ENCODE measurements at regions not wholly inside any gene's neighbourhood (a gene's known extent, or its start where the extent isn't known, plus 50 kb on each side); places are given as distances from the start of the nearest gene placed in this dataset.

DNA sequence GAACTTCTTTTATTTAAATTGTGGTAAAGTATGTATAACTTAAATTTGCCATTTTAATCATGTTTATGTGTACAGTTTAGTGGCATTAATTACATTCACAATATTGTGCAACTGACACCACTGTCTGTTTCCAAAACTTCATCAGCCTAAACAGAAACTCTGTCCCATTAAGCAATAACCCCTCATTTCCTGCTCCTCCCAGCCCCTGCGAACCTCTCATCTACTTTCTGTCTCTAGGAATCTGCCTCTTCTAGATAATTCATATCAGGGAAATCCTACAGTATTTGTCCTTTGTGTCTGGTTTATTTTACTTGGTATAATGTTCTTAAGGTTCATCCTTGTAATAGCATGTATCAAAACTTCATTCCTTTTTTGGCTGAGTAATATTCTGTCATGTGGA lies 75.1 kb downstream of the BOLA3 start:
- H3K36me3 ChIP-seq (ENCODE audit: control insufficient read depth, insufficient read depth, low read length): peaks cover 10% of the 10 kb centered on the region
- Mint-ChIP-seq H3K36me3 (no peaks in the 10 kb centered on the region), H3K4me3 (no peak overlapping the region), H3K27me3 (ENCODE audit: low read depth in 2 of 2) (no peaks in the 10 kb centered on the region), H3K4me1 (peaks cover 30 to 46% of the 10 kb centered on the region in 2 donors), H3K27ac (peak overlapping the region in 1 of 2 donors; percentile 63), H3K9me3 (no peaks in the 10 kb centered on the region)
- ATAC-seq (no peak), DNase-seq (no peak)
- WGBS (ENCODE audit: insufficient coverage): 13% methylated on average over 1 of the region's 1 CpG
- intact Hi-C loops (cut with micrococcal nuclease): no loop called here
- no peak overlapping the region for H3K4me3 ChIP-seq (ENCODE audit: low read length)
- no peaks in the 10 kb centered on the region for H3K4me1 ChIP-seq (ENCODE audit: control insufficient read depth, insufficient read depth, low read length)
- TF ChIP-seq, protein P1, sequence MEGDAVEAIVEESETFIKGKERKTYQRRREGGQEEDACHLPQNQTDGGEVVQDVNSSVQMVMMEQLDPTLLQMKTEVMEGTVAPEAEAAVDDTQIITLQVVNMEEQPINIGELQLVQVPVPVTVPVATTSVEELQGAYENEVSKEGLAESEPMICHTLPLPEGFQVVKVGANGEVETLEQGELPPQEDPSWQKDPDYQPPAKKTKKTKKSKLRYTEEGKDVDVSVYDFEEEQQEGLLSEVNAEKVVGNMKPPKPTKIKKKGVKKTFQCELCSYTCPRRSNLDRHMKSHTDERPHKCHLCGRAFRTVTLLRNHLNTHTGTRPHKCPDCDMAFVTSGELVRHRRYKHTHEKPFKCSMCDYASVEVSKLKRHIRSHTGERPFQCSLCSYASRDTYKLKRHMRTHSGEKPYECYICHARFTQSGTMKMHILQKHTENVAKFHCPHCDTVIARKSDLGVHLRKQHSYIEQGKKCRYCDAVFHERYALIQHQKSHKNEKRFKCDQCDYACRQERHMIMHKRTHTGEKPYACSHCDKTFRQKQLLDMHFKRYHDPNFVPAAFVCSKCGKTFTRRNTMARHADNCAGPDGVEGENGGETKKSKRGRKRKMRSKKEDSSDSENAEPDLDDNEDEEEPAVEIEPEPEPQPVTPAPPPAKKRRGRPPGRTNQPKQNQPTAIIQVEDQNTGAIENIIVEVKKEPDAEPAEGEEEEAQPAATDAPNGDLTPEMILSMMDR (IDR thresholded peaks at IDR 0.05): no peak
- no peaks in the 10 kb centered on the region for H3K27me3 ChIP-seq (ENCODE audit: control insufficient read depth, insufficient read depth, low read length)
- H3K9me3 ChIP-seq (ENCODE audit: control insufficient read depth, insufficient read depth, low read length): no peaks in the 10 kb centered on the region
- no peak overlapping the region for H3K27ac ChIP-seq (ENCODE audit: low read length)

DNA sequence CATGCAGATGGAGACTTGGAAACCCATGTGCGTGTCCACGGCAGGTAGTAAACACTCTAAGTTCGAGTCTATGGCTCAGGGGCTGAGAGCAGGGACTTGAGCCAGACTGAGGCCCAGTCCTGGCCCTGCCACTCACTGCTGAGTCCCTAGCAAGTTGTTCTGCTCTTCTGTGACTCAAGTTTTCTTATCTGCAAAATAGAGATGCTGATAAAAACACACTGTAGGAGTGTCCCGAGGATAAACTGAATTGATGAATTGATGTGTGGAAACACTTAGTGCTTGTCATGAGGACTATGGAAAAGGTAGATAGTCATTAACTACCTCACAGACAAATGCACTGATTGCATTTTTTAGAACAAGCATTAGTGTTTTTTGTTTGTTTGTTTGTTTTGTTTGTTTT lies 73.2 kb downstream of the BOLA3 start:
- Histone ChIP-seq H3K36me3 (ENCODE audit: control insufficient read depth, insufficient read depth, low read length) (peaks cover 14% of the 10 kb centered on the region), H3K9me3 (ENCODE audit: control insufficient read depth, insufficient read depth, low read length) (no peaks in the 10 kb centered on the region), H3K27ac (ENCODE audit: low read length) (no peak overlapping the region), H3K4me1 (ENCODE audit: control insufficient read depth, insufficient read depth, low read length) (no peaks in the 10 kb centered on the region), H3K27me3 (ENCODE audit: control insufficient read depth, insufficient read depth, low read length) (no peaks in the 10 kb centered on the region), H3K4me3 (ENCODE audit: low read length) (no peak overlapping the region)
- 97% methylated on average over 4 of the region's 4 CpGs for WGBS (ENCODE audit: insufficient coverage)
- Mint-ChIP-seq H3K9me3 (no peaks in the 10 kb centered on the region), H3K27ac (peak overlapping the region; percentile 58 to 62), H3K36me3 (no peaks in the 10 kb centered on the region), H3K4me3 (no peak overlapping the region), H3K27me3 (ENCODE audit: low read depth in 2 of 2) (no peaks in the 10 kb centered on the region), H3K4me1 (peaks cover 30 to 39% of the 10 kb centered on the region in 2 donors)
- TF ChIP-seq, protein P1 (IDR thresholded peaks at IDR 0.05): no peak
- DNase-seq: no peak
- ATAC-seq: no peak
- intact Hi-C loops (cut with micrococcal nuclease): no loop called here

DNA sequence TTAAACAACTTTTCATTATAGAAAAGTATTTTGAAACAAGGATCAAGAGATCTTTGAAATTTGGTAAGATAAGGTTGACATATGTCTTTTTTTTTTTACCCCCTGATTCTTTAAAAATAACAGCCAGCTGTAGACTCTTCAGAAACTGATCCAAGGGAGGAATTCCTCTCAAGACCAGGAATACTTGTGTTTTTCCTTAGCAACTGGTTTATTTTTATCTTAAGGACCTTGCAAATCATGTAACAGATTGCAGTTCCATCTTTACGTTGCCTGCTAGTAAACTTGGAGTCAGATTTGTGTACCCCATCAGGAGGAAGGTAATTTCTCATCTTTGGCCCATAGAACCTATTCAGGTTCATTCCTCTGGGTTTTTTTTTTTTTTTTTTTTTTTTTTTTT lies 71.6 kb downstream of the BOLA3 start:
- H3K27ac ChIP-seq (ENCODE audit: low read length): no peak overlapping the region
- intact Hi-C loops (cut with micrococcal nuclease): no loop called here
- peaks cover 33 to 37% of the 10 kb centered on the region in 2 donors for H3K4me1 Mint-ChIP-seq
- no peaks in the 10 kb centered on the region for H3K9me3 ChIP-seq (ENCODE audit: control insufficient read depth, insufficient read depth, low read length)
- no peak for ATAC-seq
- H3K36me3 Mint-ChIP-seq: no peaks in the 10 kb centered on the region
- whole genome bisulfite sequencing (ENCODE audit: insufficient coverage): 100% methylated on average over 1 of the region's 1 CpG
- no peaks in the 10 kb centered on the region for H3K9me3 Mint-ChIP-seq
- H3K36me3 ChIP-seq (ENCODE audit: control insufficient read depth, insufficient read depth, low read length): peaks cover 19% of the 10 kb centered on the region
- no peak for DNase-seq
- H3K27me3 Mint-ChIP-seq (ENCODE audit: low read depth in 2 of 2): no peaks in the 10 kb centered on the region
- peaks cover 6% of the 10 kb centered on the region for H3K4me1 ChIP-seq (ENCODE audit: control insufficient read depth, insufficient read depth, low read length)
- no peaks in the 10 kb centered on the region for H3K27me3 ChIP-seq (ENCODE audit: control insufficient read depth, insufficient read depth, low read length)
- no peak overlapping the region for H3K4me3 Mint-ChIP-seq
- H3K4me3 ChIP-seq (ENCODE audit: low read length): no peak overlapping the region
- peak overlapping the region in 1 of 2 donors; percentile 42 for H3K27ac Mint-ChIP-seq
- TF ChIP-seq, protein P1 (IDR thresholded peaks at IDR 0.05): no peak

DNA sequence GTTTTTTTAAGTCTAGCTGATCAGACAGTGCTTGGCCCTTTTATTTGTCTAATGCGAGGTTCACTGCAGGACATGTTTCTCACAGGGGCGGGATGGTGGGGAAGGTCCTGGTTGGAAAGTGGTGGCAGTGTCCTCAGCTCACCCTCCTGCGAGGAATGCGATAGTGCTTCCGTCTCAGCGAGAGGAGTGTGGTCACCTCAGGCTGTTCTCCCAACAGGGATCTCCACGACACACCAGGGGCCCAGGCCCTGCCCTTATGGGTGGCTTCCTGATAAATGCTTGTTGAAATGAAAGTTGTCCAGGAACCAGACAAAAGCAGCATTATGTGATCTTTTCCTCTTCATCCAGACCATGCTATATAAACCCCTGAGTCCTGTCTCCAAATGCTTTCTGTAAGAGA lies 70.1 kb downstream of the BOLA3 start:
- Histone ChIP-seq H3K4me1 (ENCODE audit: control insufficient read depth, insufficient read depth, low read length) (peaks cover 6% of the 10 kb centered on the region), H3K27me3 (ENCODE audit: control insufficient read depth, insufficient read depth, low read length) (no peaks in the 10 kb centered on the region), H3K9me3 (ENCODE audit: control insufficient read depth, insufficient read depth, low read length) (no peaks in the 10 kb centered on the region), H3K36me3 (ENCODE audit: control insufficient read depth, insufficient read depth, low read length) (peaks cover 26% of the 10 kb centered on the region), H3K27ac (ENCODE audit: low read length) (no peak overlapping the region), H3K4me3 (ENCODE audit: low read length) (no peak overlapping the region)
- Mint-ChIP-seq H3K4me1 (peaks cover 33 to 45% of the 10 kb centered on the region in 2 donors), H3K4me3 (no peak overlapping the region), H3K9me3 (no peaks in the 10 kb centered on the region), H3K36me3 (no peaks in the 10 kb centered on the region), H3K27me3 (ENCODE audit: low read depth in 2 of 2) (no peaks in the 10 kb centered on the region), H3K27ac (peak overlapping the region in 1 of 2 donors; percentile 8)
- TF ChIP-seq, protein P1 (IDR thresholded peaks at IDR 0.05): no peak
- no peak for DNase-seq
- WGBS (ENCODE audit: insufficient coverage): 98% methylated on average over 7 of the region's 7 CpGs
- ATAC-seq: no peak
- intact Hi-C loops (cut with micrococcal nuclease): no loop called here
